HG03045 (cell line): ENCODE measurements at regions not wholly inside any gene's neighbourhood (a gene's known extent, or its start where the extent isn't known, plus 50 kb on each side); places are given as distances from the start of the nearest gene placed in this dataset.
"Not testable (repeated sequence)": the region's sequence is repeated elsewhere in the genome, so short reads cannot be mapped to it uniquely, and the experiment has no call there.

Experiments used
- ATAC-seq: cut with Tn5 transposase; IDR thresholded peaks from one replicate; pipeline ENCODE4 v1.9.1; 2021; ENCODE audit warnings: mild to moderate bottlenecking, moderate library complexity; ENCODE audit not compliant: unreplicated experiment

DNA sequence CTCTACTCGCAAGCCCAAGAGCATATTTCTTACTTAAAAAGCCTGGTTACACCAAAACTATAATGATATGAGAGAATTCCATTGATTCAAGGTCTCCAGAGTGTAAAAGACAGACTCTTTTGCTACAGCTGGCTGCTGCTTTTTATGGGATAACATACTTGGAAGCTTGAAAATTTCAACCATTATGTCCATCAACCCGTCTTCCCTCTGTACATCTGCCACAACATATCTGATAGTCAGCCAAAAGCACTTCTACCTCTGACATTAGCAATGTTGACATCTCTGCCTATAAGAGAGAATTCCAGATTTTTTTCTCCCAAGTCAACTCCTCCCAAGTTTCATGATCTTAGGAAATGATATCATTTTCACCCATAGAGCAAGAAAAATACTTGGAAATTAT, 54.4 kb upstream of the IQCM start:
- ATAC-seq: no peak

DNA sequence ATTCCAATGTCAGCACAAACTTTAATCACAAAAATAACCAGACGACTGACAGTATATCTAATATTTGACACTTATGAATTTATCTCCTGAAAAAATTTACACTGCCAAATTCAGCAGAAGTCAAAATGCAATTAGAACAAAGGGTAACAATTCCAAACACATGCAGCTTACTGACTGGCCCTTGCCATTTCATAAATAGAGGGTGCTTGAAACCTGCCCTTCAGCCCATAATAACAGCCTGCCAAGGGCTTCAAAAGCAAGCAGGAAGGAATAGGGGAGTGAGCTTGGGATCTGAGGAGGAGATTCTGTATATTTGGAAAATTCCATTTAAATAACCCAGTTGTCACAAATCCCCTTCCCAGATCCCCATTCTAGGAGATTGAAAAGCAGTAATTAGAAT, 66.1 kb upstream of the IQCM start:
- no peak for ATAC-seq

DNA sequence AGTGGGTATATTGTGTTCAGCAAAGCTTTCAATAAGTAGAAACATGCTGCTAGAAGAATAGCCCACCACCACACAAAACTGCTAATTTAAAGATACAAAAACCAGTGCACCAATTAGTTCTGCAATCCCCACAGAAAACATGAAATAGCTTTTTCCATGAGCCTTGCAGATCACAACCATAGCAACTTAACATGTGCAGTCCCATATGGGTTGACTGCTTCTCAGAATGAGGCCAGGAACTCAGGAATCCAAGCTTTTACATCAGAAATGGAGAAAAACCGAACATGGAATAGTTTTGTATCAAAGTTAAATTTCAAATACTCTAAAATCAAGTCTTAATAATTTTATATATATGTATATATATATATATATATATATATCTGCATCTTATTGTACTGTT, 66.6 kb upstream of the IQCM start:
- no peak for ATAC-seq

DNA sequence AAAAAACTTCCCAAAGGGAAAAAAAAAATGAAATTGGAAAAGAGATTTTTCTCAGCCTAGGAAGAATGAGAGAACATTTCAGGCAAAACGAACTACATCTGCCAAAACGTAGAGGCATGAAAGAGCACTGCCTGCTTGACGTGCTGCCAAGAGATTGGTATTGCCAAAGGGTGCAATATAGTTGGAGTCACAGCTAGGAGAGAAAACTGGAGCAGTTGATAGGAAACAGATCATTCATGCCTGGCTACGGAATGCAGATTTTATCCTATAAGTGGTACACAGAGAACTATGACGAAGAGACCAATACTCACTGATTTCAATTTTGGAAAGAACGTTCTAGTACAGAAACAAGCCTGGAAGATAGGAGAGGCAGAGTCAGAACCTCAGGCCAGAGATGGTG, 68.4 kb upstream of the IQCM start:
- no peak for ATAC-seq

DNA sequence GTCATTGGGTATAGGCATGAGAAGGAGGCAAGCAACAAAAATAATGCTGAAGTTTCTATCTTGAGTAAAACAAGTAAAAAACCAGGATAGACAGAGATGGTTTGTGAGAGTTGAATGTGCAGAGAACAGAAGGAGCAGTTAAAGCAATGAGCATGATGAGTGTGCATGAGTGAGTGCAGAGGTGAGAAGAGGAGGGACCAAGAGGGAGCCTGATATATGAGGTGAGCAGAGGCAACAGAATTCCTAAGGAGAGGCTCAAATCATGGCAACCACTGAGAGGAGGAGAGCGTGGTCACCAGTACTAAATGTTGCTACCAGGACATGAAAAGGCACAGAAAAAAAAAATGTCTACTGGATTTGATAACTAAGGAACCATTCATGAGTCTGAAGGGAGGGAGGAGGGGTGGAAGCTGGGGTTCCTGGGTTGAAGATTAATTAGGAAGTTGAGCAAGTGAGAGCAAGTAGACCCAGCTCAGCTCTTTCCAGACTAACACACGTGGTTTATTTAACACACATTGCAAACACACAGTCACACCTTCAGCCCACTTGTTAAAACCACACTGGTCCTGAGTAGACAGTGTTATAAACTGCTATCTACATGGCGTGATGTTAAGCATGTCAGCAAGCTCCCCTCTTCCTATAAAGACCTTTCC, 69.0 kb upstream of the IQCM start:
- no peak for ATAC-seq

DNA sequence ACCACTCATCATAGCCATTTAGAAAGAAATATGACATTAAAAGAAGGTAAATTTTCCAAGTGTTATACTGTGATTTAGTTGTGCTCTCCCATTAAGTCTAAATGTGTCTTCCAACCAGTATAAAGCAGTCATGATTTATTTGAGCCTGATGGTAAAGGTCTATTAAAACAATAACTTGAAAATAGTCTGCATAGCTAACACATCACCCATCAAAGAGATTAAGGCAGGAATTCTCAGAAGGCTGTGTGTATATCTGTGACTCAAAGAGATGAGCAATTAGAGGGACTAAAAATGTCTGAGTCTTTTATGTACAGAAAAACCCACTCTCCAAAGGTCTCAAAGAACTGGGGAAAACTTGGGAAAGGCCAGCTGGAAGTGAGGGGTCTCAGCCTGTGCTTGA, 70.3 kb upstream of the IQCM start:
- ATAC-seq: no peak

DNA sequence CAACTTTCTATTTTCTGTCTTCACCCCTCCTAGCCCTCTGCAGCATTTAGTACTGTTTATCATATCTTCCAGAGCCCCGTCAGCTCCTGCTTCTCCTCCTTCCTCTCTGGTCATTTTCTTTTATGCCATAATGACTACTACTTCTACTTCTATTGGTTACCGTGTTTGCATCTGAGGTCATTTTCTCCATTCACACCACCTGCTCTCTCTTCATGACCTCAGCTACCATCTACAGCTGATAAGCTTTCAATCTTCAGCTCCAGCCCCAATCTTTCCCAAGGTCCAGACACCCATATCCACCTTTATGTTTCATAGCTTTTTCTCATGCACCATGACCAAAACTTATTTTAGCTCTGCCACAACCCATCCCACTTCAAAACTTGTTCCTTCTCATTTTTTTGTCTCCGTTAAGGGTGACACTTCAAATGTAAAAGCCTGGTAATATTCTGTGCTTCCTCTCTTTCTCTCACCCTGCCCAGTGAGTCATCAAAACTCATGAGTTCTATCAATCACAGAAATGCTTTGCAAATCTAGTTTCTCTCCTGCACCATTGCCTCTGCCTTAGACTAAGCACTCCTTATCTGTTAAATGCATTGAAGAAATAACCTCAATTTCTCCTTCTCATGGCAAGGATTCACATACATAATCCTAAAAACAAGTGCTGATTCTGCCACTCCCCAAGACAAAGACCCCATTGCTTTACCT, 71.3 kb upstream of the IQCM start:
- no peak for ATAC-seq

DNA sequence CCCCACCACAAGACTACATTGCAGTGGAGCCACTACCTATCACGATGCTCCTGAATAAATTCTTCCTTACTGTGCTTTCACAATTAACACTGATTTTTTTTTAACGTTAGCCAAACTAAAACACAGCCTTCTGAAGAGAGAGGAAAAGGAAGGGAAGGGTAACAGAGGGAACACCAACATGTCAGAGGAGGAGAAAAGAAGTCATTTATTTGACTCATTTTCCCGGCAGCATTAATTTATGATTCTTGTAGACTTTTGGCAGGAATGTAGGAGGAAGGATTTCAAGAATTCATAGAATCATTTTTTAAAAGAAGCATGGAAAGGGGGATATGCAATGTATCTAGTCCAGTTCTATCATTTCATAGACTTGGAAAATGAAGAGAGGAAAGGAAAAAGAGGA, 74.3 kb upstream of the IQCM start:
- no peak for ATAC-seq

DNA sequence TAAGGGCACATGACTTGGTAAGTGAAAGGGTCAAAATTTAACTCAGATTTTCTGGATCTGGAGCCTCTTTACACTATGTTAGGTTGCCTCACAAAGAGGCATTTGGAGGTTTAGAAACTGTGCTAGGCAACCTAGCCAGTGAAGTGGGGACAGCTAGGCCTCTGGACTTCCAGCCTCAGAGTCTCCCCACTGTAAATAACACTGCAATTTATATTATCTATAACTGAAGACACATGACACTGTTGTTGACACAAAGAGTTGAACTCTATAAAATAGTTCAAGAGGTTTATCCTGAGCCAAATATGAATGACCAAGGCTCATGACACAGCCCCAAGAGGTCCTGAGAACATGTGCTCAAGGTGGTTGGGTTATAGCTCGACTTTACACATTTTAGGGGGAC, 74.9 kb upstream of the IQCM start:
- no peak for ATAC-seq

DNA sequence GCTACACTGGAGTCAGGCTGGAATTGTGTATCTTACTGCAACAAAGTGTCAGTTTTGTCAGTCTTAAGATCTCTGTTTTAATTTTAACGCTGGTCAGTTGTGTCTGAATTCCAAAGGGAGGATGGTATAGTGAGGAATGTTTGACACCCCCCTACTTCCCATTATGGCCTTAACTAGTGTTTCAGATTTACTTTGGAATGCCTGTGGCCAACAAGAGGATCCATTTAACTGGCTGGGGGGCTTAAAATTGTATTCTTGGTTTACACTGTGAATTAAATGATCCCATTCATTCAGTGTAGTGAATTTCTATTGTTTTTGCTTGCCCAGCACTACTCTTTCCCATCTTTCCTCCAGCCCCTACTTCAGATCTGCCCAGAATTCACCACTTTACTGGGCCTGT, 75.8 kb upstream of the IQCM start:
- ATAC-seq: no peak

DNA sequence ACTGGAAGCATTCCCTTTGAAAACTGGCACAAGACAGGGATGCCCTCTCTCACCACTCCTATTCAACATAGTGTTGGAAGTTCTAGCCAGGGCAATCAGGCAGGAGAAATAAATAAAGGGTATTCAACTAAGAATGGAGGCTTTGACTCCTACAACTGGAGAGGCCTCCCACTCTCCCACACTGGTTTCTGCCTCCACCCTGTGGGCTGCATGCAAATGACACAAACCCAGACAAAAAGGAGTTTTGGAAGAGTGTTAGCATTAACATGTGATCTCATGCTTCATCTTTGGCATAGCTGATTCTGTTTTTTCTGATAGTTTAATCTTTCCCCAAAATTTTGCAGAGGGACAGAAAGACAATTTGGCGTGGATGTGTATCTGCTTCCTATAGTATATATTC, 80.8 kb upstream of the IQCM start:
- ATAC-seq: no peak

DNA sequence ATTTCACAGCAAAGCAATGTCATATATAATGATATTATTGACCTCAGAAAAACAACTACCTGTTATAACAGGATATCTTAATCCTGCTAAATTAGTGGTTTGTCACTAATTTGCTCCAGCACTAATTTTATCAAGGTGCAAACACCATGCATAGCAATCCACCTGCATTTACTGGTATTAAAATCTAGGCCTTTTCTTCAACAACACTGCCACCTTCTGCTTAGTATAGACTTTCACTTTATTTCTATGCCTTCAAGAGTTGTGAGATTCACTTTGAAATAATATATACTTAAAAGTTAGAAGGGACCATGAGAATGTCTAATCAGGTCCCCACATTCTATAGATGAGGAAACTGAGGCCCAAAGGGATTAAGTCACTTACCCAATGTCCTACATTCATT, 82.1 kb upstream of the IQCM start:
- ATAC-seq: no peak

DNA sequence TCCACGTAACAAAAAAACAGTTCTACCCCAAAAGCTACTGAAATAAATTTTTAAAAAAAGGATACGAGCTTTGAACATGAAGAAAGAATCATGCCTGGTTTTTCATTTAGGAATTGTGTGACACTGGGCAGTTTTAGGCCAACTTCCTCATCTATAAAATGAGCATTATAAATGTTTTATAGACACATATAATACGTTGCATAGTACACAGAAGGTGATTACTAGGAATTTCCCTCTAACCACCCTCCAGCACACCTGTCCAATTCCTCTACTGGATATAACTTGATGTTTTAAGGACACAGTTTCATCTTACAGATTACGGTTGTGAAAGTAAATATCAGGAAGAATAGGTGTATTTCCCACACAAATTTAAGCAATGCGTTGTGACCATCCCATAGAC, 85.5 kb upstream of the IQCM start:
- no peak for ATAC-seq

DNA sequence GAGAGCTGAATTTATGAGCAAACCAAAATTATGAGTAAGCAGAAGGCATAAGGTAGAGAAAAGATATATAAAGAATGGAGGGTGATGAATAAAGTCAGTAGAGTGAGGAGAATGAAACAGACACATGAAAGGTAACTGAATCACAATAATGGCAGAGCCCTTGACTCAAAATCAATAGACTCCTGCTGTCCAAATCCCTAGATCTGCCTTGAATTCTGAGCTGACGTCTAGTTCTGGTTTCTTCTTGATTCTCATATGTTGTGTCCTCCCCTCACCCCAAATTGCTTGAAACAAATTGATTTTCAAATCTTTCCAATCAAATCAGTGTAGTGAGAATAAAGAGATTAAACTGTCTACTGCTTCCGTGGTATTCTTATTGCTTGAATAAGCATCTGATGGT, 86.6 kb upstream of the IQCM start:
- ATAC-seq: no peak

DNA sequence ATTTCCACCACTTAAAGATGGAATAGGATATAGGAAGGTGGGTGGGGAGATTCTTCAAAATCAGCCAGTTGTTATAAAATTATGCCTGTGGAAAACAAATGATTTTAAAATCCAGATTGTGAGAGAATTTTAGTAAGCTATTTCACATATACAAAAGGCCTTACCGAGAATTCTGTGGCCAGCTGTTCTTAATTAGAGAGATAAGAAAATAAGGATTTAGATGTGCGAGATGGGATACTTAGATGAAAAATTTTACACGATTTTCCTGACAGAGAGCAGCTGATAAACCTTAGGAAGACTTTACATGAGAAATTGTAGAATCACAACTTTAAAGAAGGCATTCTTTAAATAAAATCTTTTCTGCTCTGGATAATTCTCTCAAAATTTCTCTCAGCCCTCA, 94.5 kb upstream of the IQCM start:
- ATAC-seq: no peak

DNA sequence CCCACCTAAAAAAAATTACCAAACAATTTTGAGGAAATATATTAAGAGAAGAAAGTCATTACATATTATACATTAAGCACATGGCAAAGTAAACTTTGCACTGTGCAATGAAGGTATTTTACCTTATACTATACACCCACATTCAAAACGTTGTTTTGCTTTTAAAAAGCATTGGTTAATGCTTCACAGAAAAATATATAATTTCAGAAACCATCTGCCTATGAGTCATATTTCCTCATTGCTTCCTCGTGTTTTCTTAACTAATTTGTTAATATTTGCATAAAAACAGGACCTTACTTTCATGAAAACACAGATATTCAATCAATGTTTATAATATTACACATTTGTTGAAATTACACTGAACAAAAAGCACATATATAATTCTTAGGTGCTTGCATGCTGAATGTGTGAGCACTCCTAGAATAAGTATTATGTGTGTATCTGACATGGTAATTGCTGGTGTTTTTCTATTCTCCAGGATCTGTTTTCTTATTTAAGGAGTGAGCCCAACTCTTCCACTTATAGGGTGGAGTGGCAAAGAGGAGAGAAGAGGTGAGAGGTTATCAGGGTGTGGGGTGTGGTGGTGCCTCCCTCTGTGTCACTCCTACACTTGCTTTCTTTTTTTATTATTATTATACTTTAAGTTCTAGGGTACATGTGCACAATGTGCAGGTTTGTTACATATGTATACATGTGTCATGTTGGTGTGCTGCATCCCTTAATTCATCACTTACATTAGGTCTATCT, 95.1 kb upstream of the IQCM start:
- no peak for ATAC-seq

DNA sequence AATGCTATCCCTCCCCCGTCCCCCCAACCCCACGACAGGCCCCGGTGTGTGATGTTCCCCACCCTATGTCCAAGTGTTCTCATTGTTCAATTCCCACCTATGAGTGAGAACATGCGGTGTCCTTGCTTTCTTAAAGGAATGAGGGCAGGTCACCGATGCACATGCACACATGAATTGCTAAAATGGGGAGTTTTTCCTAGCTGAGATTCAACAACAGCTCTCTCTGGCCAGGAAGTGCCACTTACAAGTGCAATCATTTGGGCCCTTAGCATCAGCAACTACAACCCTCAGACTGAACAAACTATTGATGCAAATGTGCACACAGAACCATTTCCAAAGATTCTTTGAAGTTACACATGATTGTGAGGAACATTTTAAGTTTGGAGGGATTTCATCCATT, 95.7 kb upstream of the IQCM start:
- no peak for ATAC-seq

DNA sequence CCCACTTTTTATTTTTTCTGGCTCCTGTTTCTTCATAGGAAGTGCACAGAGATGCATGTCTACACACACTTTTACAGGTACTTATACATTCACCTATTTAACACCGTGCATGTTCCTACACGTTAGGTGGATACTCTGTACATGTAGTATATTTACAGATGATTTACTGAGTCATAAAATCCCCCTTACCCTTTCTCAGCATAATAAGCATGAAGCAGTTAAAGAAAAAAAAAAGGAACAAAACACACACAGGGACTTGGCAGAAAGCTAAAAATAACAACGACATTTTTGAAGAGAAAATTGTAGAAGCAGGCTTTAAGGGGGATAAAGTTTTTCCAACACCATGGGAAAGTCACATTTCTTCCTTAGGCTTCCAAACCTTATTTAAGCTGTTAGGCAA, 96.4 kb upstream of the IQCM start:
- no peak for ATAC-seq

DNA sequence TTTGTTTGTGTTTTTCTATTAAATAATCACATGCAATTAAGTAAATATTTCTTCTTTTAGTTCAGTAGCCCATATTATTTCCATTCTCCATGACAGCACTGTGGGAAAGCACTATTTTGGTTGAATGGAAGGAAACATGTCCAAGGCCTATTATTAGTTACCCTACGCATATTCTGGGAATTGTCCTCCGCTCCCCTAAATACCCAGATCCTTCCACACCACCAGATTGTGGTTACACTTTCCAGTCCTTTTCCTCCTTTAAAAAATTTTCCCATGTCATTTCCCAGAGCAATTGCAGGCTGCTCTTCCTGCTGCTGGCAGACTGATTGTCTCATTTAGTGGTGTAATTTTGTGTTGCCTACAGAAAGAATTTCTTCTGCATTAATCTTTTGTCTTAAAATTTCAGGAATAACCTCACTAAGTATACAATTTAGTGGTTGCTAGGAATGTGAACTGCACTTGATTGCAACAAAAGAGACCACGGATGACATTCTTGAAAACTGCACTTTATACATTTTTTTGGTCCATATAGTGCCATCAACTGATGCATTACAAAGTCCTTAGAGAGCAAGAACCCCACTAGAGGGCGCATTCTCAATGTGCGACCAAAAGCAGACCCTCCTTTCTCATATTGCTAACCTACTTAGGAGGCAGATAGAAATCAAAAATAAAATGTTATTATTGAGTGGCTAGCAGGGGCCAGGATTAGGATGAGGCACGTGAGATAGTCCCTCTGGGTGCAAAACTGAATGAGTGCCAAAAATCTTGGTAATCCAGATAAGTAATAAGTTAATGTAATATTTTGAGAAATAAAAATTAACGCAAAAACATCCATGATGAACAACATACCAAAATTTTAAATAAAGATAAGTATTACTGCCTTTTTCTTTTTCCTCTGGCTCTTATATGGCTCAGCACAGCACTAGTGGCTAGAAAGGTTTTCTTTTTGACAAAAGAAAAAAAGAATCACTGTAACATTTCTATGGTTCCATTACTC, 98.8 kb upstream of the IQCM start:
- peak; percentile 65 for ATAC-seq

DNA sequence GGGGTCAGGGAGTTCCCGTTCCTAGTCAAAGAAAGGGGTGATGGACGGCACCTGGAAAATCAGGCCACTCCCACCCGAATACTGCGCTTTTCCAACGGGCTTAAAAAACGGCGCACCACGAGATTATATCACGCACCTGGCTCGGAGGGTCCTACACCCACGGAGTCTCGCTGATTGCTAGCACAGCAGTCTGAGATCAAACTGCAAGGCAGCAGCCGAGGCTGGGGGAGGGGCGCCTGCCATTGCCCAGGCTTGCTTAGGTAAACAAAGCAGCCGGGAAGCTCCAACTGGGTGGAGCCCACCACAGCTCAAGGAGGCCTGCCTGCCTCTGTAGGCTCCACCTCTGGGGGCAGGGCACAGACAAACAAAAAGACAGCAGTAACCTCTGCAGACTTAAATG, 100.1 kb upstream of the IQCM start:
- ATAC-seq: not testable (repeated sequence)

DNA sequence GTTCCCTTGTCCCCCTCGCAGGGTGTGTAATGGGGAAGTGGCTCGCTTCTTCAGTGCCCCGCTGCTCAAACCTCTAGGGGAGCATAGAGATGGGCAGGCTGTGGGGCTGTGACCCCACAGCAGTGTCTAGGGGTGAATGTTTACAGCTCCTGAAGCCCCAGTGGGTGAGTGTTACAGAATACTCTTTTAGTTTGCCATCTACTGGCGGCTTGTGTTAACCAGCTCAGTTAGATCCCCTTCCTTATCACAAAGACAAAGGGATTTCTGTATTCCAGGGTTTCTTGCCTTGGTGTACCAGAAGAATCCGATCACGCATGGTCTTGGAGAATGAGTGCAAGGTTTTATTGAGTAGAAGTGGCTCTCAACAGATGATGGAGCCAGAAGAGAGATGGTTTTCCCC, 108.1 kb upstream of the IQCM start:
- ATAC-seq: no peak
